Endothelial cell (in vitro differentiated cells): ENCODE measurements at regions not wholly inside any gene's neighbourhood (a gene's known extent, or its start where the extent isn't known, plus 50 kb on each side); places are given as distances from the start of the nearest gene placed in this dataset.
"Not testable (repeated sequence)": the region's sequence is repeated elsewhere in the genome, so short reads cannot be mapped to it uniquely, and the experiment has no call there.

ENCODE experiments used
- DNase-seq: peaks from one replicate; pipeline ENCODE4 v3.0.0; 2021; ENCODE audit warnings: low spot score
- H3K27ac Mint-ChIP-seq: one replicate; pipeline ENCODE4 v1.8.0; 2021; ENCODE audit warnings: mixed read lengths, inconsistent platforms; ENCODE audit not compliant: unreplicated experiment
- H3K27me3 Mint-ChIP-seq: one replicate; pipeline ENCODE4 v1.8.0; 2021; ENCODE audit warnings: mild to moderate bottlenecking, moderate library complexity, mixed read lengths, inconsistent platforms; ENCODE audit not compliant: unreplicated experiment
- H3K36me3 Mint-ChIP-seq: one replicate; pipeline ENCODE4 v1.8.0; 2021; ENCODE audit warnings: mild to moderate bottlenecking, low read depth, mixed read lengths, inconsistent platforms; ENCODE audit not compliant: unreplicated experiment
- H3K4me1 Mint-ChIP-seq: one replicate; pipeline ENCODE4 v1.8.0; 2021; ENCODE audit warnings: mild to moderate bottlenecking, mixed read lengths, inconsistent platforms; ENCODE audit not compliant: unreplicated experiment
- H3K4me3 Mint-ChIP-seq: one replicate; pipeline ENCODE4 v1.8.0; 2021; ENCODE audit warnings: mild to moderate bottlenecking, mixed read lengths, inconsistent platforms; ENCODE audit not compliant: unreplicated experiment
- H3K9me3 Mint-ChIP-seq: one replicate; pipeline ENCODE4 v1.8.0; 2021; ENCODE audit warnings: mixed read lengths, inconsistent platforms; ENCODE audit not compliant: unreplicated experiment
- CTCF ChIP-seq: fragments of 200-600 bp; sonication (generic); IDR thresholded peaks from one replicate; pipeline ENCODE4 v1.5.0; 2021; ENCODE audit warnings: antibody characterized with exemption; ENCODE audit not compliant: unreplicated experiment

- H3K4me3 Mint-ChIP-seq, H3K27ac Mint-ChIP-seq, DNase-seq, H3K36me3 Mint-ChIP-seq, H3K27me3 Mint-ChIP-seq, H3K9me3 Mint-ChIP-seq, H3K4me1 Mint-ChIP-seq: not testable (repeated sequence)
These were observed 184.3 kb downstream of the TBC1D2B start for GRCh38 chr15:77893246-77893645.

- Mint-ChIP-seq H3K4me3 (no peak overlapping the region), H3K27ac (no peak overlapping the region), H3K27me3 (peaks cover 8% of the 10 kb centered on the region), H3K36me3 (peaks cover 5% of the 10 kb centered on the region), H3K4me1 (peaks cover 9% of the 10 kb centered on the region), H3K9me3 (no peaks in the 10 kb centered on the region)
- no peak for DNase-seq
- no peak for TF ChIP-seq CTCF
These were observed 185.2 kb downstream of the TBC1D2B start for GRCh38 chr15:77892335-77892734.

- not testable (repeated sequence) for H3K36me3 Mint-ChIP-seq, H3K27ac Mint-ChIP-seq, DNase-seq, H3K4me3 Mint-ChIP-seq, H3K27me3 Mint-ChIP-seq, H3K9me3 Mint-ChIP-seq, H3K4me1 Mint-ChIP-seq
These were observed 185.6 kb downstream of the TBC1D2B start for GRCh38 chr15:77891862-77892261.

- H3K27me3 Mint-ChIP-seq, H3K4me3 Mint-ChIP-seq, DNase-seq, H3K9me3 Mint-ChIP-seq, H3K27ac Mint-ChIP-seq, H3K36me3 Mint-ChIP-seq, H3K4me1 Mint-ChIP-seq: not testable (repeated sequence)
These were observed 186.4 kb downstream of the TBC1D2B start for GRCh38 chr15:77890911-77891801.

GRCh38 chr15:77889828-77890725 is 187.4 kb downstream of the TBC1D2B start:
- not testable (repeated sequence) for H3K36me3 Mint-ChIP-seq, H3K27me3 Mint-ChIP-seq, H3K4me3 Mint-ChIP-seq, DNase-seq, H3K27ac Mint-ChIP-seq, H3K4me1 Mint-ChIP-seq, H3K9me3 Mint-ChIP-seq

- Mint-ChIP-seq H3K27me3 (peaks cover 2% of the 10 kb centered on the region), H3K36me3 (no peaks in the 10 kb centered on the region), H3K9me3 (no peaks in the 10 kb centered on the region), H3K4me3 (no peak overlapping the region), H3K27ac (no peak overlapping the region), H3K4me1 (peaks cover 4% of the 10 kb centered on the region)
- DNase-seq: no peak
- TF ChIP-seq CTCF: no peak
These were observed 188.3 kb downstream of the TBC1D2B start for GRCh38 chr15:77889009-77889806.

GRCh38 chr15:77887563-77888429 is 189.7 kb downstream of the TBC1D2B start:
- not testable (repeated sequence) for H3K4me1 Mint-ChIP-seq, H3K4me3 Mint-ChIP-seq, DNase-seq, H3K27ac Mint-ChIP-seq, H3K27me3 Mint-ChIP-seq, H3K9me3 Mint-ChIP-seq, H3K36me3 Mint-ChIP-seq
